ENCODE measurements at regions not wholly inside any gene's neighbourhood (a gene's known extent, or its start where the extent isn't known, plus 50 kb on each side); places are given as distances from the start of the nearest gene placed in this dataset.

DNA sequence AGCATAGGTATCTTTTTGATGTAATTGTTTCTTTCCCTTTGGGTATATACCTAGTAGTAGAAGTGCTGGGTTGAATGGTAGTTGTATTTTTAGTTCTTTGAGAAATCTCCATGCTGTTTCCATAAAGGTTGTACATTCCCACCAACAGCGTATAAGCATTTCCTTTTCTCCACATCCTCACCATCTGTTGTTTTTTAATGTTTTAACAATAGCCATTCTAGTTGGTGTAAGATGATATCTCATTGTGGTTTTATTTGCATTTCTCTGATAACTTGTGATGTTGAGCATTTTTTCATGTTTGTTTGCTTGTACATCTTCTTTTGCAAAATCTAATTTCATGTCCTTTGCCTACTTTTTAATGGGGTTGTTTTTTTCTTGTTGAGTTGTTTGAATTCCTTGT, 80.0 kb upstream of the TMC3 start:
- 64 to 91% methylated on average over 1 of the region's 1 CpG for WGBS, 2 donors (ENCODE audit: low coverage in 1 of 2)
- in situ Hi-C loops (cut with MboI; ENCODE audit: low pct_ligation_motif_present in 1 of 4, low pct_unique_long_range_greater_than_20kb in 1 of 4, low sequenced_read_pairs in 3 of 4) = no loop called here
- TF ChIP-seq, protein P1, sequence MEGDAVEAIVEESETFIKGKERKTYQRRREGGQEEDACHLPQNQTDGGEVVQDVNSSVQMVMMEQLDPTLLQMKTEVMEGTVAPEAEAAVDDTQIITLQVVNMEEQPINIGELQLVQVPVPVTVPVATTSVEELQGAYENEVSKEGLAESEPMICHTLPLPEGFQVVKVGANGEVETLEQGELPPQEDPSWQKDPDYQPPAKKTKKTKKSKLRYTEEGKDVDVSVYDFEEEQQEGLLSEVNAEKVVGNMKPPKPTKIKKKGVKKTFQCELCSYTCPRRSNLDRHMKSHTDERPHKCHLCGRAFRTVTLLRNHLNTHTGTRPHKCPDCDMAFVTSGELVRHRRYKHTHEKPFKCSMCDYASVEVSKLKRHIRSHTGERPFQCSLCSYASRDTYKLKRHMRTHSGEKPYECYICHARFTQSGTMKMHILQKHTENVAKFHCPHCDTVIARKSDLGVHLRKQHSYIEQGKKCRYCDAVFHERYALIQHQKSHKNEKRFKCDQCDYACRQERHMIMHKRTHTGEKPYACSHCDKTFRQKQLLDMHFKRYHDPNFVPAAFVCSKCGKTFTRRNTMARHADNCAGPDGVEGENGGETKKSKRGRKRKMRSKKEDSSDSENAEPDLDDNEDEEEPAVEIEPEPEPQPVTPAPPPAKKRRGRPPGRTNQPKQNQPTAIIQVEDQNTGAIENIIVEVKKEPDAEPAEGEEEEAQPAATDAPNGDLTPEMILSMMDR (IDR thresholded peaks at IDR 0.05) = no peak
- TF ChIP-seq EP300 (IDR thresholded peaks at IDR 0.05; ENCODE audit: low read depth) = no peak
- no peak for TF ChIP-seq POLR2A (IDR thresholded peaks at IDR 0.05)
- no peak for TF ChIP-seq POLR2AphosphoS5 (IDR thresholded peaks at IDR 0.05)
- no peak for DNase-seq
- no peaks in the 10 kb centered on the region for H3K27me3 ChIP-seq
- no peak overlapping the region for H3K4me3 ChIP-seq
- no peaks in the 10 kb centered on the region for H3K4me1 ChIP-seq
- no peaks in the 10 kb centered on the region for H3K36me3 ChIP-seq
- peaks cover 5 to 6% of the 10 kb centered on the region in 2 donors for H3K9me3 ChIP-seq
- no peak overlapping the region for H3K27ac ChIP-seq
- intact Hi-C loops (cut with DNase I; ENCODE audit: low total_unique reads) = no loop called here

DNA sequence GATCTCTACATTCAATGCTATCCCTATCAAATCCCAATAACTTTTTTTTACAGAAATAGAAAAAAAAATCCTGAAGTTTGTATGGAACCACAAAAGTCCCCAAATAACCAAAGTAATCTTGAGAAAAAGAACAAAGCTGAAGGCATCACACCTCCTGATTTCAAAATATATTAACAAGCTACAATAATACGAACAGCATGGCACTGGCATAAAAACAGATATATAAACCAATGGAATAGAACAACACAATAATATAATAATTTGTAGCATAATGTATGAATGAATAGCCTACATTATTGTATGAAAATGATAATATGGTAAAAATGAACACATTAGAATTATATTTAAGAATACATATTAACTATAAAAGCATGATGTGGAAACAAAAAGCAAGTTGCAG, 76.7 kb upstream of the TMC3 start:
- H3K27ac ChIP-seq = no peak overlapping the region
- H3K36me3 ChIP-seq = no peaks in the 10 kb centered on the region
- no peaks in the 10 kb centered on the region for H3K4me1 ChIP-seq
- H3K4me3 ChIP-seq = no peak overlapping the region
- WGBS, 2 donors (ENCODE audit: low coverage in 1 of 2) = 95 to 100% methylated on average over 1 of the region's 1 CpG
- intact Hi-C loops (cut with DNase I; ENCODE audit: low total_unique reads) (no loop called here), in situ Hi-C loops (cut with MboI; ENCODE audit: low pct_ligation_motif_present in 1 of 4, low pct_unique_long_range_greater_than_20kb in 1 of 4, low sequenced_read_pairs in 3 of 4) (no loop called here)
- DNase-seq = no peak
- H3K9me3 ChIP-seq = peaks cover 3 to 10% of the 10 kb centered on the region in 2 donors
- H3K27me3 ChIP-seq = no peaks in the 10 kb centered on the region
- no peak for TF ChIP-seq EP300 (IDR thresholded peaks at IDR 0.05; ENCODE audit: low read depth)
- TF ChIP-seq POLR2A (IDR thresholded peaks at IDR 0.05) = no peak
- TF ChIP-seq POLR2AphosphoS5 (IDR thresholded peaks at IDR 0.05) = no peak
- TF ChIP-seq, protein P1 (IDR thresholded peaks at IDR 0.05) = no peak

DNA sequence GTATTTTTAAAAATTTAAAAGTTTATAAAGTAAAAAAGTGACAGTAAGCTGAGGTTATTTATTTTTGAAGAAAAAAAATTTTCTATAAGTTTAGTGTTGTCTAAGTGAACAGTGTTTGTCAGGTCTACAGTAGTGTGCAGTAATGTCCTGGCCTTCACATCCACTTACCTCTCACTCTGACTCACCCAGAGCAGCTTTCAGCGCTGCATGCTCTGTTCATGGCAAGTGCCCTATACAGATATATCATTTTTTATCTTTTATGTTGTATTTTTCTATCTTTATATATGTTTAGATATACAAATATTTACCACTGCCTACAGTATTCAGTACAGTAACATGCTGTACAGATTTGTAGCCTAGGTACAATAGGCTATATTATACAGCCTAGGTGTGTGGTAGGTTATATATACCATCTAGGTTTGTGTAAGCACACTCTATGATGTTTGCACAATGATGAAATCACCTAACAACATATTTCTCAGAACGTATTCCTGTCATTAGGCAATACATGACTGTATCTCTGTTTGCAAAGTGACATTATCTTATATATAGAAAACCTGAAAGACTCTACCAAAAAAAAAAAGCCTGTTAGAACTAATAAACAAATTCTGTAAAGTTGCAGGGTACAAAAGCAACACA, 75.9 kb upstream of the TMC3 start:
- no peak for TF ChIP-seq EP300 (IDR thresholded peaks at IDR 0.05; ENCODE audit: low read depth)
- TF ChIP-seq POLR2A (IDR thresholded peaks at IDR 0.05) = no peak
- TF ChIP-seq, protein P1 (IDR thresholded peaks at IDR 0.05) = no peak
- no peak for TF ChIP-seq POLR2AphosphoS5 (IDR thresholded peaks at IDR 0.05)
- intact Hi-C loops (cut with DNase I; ENCODE audit: low total_unique reads) = no loop called here
- H3K9me3 ChIP-seq = peaks cover 3 to 17% of the 10 kb centered on the region in 2 donors
- H3K27ac ChIP-seq = no peak overlapping the region
- DNase-seq = no peak
- H3K4me3 ChIP-seq = no peak overlapping the region
- WGBS, 2 donors (ENCODE audit: low coverage in 1 of 2) = 13 to 38% methylated on average over 2 of the region's 2 CpGs
- in situ Hi-C loops (cut with MboI; ENCODE audit: low pct_ligation_motif_present in 1 of 4, low pct_unique_long_range_greater_than_20kb in 1 of 4, low sequenced_read_pairs in 3 of 4) = no loop called here
- no peaks in the 10 kb centered on the region for H3K27me3 ChIP-seq
- no peaks in the 10 kb centered on the region for H3K4me1 ChIP-seq
- no peaks in the 10 kb centered on the region for H3K36me3 ChIP-seq

DNA sequence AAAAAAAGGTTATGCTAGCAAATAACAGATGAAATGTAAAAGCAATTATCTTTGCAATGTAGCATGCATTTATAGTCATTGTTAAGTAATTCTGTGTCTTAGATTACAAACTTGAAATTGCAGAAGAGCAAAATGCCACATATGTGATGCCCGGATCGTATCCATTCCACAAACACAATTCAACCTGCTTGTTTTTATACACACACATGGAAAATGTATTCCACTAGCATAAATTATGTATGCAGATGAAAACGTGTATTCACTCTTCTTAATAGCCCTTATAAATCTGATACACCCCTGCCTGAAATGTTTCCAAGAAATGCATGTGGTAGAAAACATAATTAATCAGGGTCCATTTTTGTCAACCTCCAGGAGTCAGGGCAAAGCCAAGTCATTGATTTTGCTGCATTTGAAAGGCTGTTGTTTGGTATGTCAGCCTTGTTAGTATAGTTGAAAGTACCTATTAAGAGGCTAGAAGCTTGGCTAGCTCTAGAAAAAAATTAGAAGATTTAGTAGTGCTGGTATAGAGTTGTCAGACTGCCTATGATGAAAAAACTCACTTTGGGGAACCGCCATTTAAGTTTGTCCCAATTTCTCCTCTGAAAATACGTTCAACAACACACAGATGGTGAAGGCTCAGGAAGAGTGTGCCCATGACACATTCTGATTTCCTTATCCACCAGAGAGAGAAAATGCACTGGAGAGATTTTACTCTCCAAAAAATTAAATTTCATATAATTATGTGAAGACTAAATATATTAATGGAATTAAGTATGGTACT, 69.2 kb upstream of the TMC3 start:
- no peak overlapping the region for H3K4me3 ChIP-seq
- in situ Hi-C loops (cut with MboI; ENCODE audit: low pct_ligation_motif_present in 1 of 4, low pct_unique_long_range_greater_than_20kb in 1 of 4, low sequenced_read_pairs in 3 of 4) (no loop called here), intact Hi-C loops (cut with DNase I; ENCODE audit: low total_unique reads) (no loop called here)
- TF ChIP-seq POLR2AphosphoS5 (IDR thresholded peaks at IDR 0.05) (no peak), EP300 (IDR thresholded peaks at IDR 0.05; ENCODE audit: low read depth) (no peak), POLR2A (IDR thresholded peaks at IDR 0.05) (no peak)
- TF ChIP-seq, protein P1 (IDR thresholded peaks at IDR 0.05) = no peak
- H3K36me3 ChIP-seq = no peaks in the 10 kb centered on the region
- peaks cover 3 to 12% of the 10 kb centered on the region in 2 donors for H3K9me3 ChIP-seq
- H3K4me1 ChIP-seq = no peaks in the 10 kb centered on the region
- H3K27me3 ChIP-seq = peaks cover 7% of the 10 kb centered on the region
- no peak for DNase-seq
- WGBS, 2 donors (ENCODE audit: low coverage in 1 of 2) = 68 to 87% methylated on average over 4 to 5 of the region's 5 CpGs
- no peak overlapping the region for H3K27ac ChIP-seq

All from transverse colon (tissue), 4 donors.